ENCODE measurements at regions not wholly inside any gene's neighbourhood (a gene's known extent, or its start where the extent isn't known, plus 50 kb on each side); places are given as distances from the start of the nearest gene placed in this dataset.
"Not testable (repeated sequence)": the region's sequence is repeated elsewhere in the genome, so short reads cannot be mapped to it uniquely, and the experiment has no call there.

GRCh38 chr18:78479443-78479842, 500.2 kb upstream of the SALL3 start:
- ATAC-seq (ENCODE audit: low FRiP score) (no peak), DNase-seq (no peak)
- H3K36me3 ChIP-seq (ENCODE audit: control insufficient read depth in 1 of 2, insufficient read depth in 2 of 2, low read length in 1 of 2): no peaks in the 10 kb centered on the region
- no peaks in the 10 kb centered on the region for H3K9me3 ChIP-seq (ENCODE audit: control insufficient read depth, low read length)
- H3K4me3 ChIP-seq (ENCODE audit: low read length in 2 of 2): no peak overlapping the region
- 94 to 96% methylated on average over 16 of the region's 16 CpGs for WGBS, 2 donors
- no peaks in the 10 kb centered on the region for H3K4me1 ChIP-seq (ENCODE audit: control insufficient read depth in 1 of 2, insufficient read depth in 2 of 2, low read length in 2 of 2)
- intact Hi-C loops (cut with DNase I): loop anchor here in 1 of 2 donors (10.0 kb wide), 1 partner anchor 55 kb away; no protein-coding TSS in a partner anchor
- H3K27ac ChIP-seq (ENCODE audit: low read depth in 1 of 2, low read length in 2 of 2): no peak overlapping the region
- H3K27me3 ChIP-seq (ENCODE audit: control insufficient read depth in 1 of 2, insufficient read depth in 2 of 2, low read length in 1 of 2): no peaks in the 10 kb centered on the region

DNA sequence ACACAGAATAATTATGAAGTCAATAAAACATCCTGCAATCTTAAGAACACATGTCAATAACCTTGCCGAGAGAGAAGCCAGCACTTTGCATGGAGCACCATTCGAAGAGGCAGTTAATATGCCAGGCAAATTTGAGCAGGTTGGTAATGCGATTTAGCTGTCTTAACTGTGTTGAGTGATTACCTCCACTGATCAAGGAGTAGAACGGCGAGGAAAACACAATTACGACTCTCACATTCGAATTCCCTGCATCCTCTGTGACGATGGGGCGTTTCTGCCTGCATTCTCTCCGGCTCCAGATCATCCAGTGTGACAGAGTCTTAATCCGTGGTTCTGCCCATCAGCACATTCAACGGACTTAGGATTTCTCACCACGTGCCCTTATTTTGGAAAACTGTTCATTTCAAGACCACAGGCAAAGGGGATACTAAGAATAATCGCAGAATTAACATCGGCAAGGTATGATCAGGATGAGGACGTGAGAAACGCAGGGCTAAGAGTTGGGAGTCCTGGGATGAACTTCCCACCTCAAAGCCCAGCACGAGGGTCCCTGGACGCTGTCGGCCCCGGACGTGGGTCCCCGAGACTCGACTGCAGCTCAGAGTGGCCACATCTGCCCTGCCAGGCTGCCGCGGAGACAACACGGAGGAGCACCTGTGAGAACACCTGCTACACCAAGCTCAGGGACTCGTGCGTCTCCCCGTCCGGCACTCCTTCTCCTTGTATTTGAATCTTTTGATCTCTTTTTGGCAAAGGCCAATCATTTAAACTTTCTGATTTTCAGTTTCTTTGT, 499.2 kb upstream of the SALL3 start:
- Histone ChIP-seq H3K27ac (ENCODE audit: low read depth in 1 of 2, low read length in 2 of 2) (no peak overlapping the region), H3K4me1 (ENCODE audit: control insufficient read depth in 1 of 2, insufficient read depth in 2 of 2, low read length in 2 of 2) (no peaks in the 10 kb centered on the region), H3K9me3 (ENCODE audit: control insufficient read depth, low read length) (no peaks in the 10 kb centered on the region), H3K4me3 (ENCODE audit: low read length in 2 of 2) (no peak overlapping the region), H3K27me3 (ENCODE audit: control insufficient read depth in 1 of 2, insufficient read depth in 2 of 2, low read length in 1 of 2) (no peaks in the 10 kb centered on the region), H3K36me3 (ENCODE audit: control insufficient read depth in 1 of 2, insufficient read depth in 2 of 2, low read length in 1 of 2) (no peaks in the 10 kb centered on the region)
- ATAC-seq (ENCODE audit: low FRiP score): no peak
- intact Hi-C loops (cut with DNase I): no loop called here
- WGBS, 2 donors: 84 to 86% methylated on average over 31 of the region's 31 CpGs
- no peak for DNase-seq

- H3K9me3 ChIP-seq (ENCODE audit: control insufficient read depth, low read length): no peaks in the 10 kb centered on the region
- no peaks in the 10 kb centered on the region for H3K36me3 ChIP-seq (ENCODE audit: control insufficient read depth in 1 of 2, insufficient read depth in 2 of 2, low read length in 1 of 2)
- no peak overlapping the region for H3K4me3 ChIP-seq (ENCODE audit: low read length in 2 of 2)
- no peak for ATAC-seq (ENCODE audit: low FRiP score)
- H3K4me1 ChIP-seq (ENCODE audit: control insufficient read depth in 1 of 2, insufficient read depth in 2 of 2, low read length in 2 of 2): no peaks in the 10 kb centered on the region
- H3K27ac ChIP-seq (ENCODE audit: low read depth in 1 of 2, low read length in 2 of 2): no peak overlapping the region
- no peaks in the 10 kb centered on the region for H3K27me3 ChIP-seq (ENCODE audit: control insufficient read depth in 1 of 2, insufficient read depth in 2 of 2, low read length in 1 of 2)
- no peak for DNase-seq
- intact Hi-C loops (cut with DNase I): no loop called here
- WGBS, 2 donors: 82 to 83% methylated on average over 7 of the region's 7 CpGs
Observed at GRCh38 chr18:78482378-78482777, 497.2 kb upstream of the SALL3 start.

- no peaks in the 10 kb centered on the region for H3K4me1 ChIP-seq (ENCODE audit: control insufficient read depth in 1 of 2, insufficient read depth in 2 of 2, low read length in 2 of 2)
- WGBS, 2 donors: 85 to 88% methylated on average over 6 of the region's 6 CpGs
- peak; percentile 44 for ATAC-seq (ENCODE audit: low FRiP score)
Observed at GRCh38 chr18:78487649-78488048, 492.0 kb upstream of the SALL3 start.

GRCh38 chr18:78492064-78492812, 487.4 kb upstream of the SALL3 start:
- DNase-seq (peak in 1 of 2 donors; percentile 24), ATAC-seq (ENCODE audit: low FRiP score) (no peak)
- H3K4me3 ChIP-seq (ENCODE audit: low read length in 2 of 2): no peak overlapping the region
- no peak overlapping the region for H3K27ac ChIP-seq (ENCODE audit: low read depth in 1 of 2, low read length in 2 of 2)
- WGBS, 2 donors: 83 to 86% methylated on average over 19 of the region's 19 CpGs
- no peaks in the 10 kb centered on the region for H3K36me3 ChIP-seq (ENCODE audit: control insufficient read depth in 1 of 2, insufficient read depth in 2 of 2, low read length in 1 of 2)
- intact Hi-C loops (cut with DNase I): no loop called here
- no peaks in the 10 kb centered on the region for H3K4me1 ChIP-seq (ENCODE audit: control insufficient read depth in 1 of 2, insufficient read depth in 2 of 2, low read length in 2 of 2)
- no peaks in the 10 kb centered on the region for H3K9me3 ChIP-seq (ENCODE audit: control insufficient read depth, low read length)
- H3K27me3 ChIP-seq (ENCODE audit: control insufficient read depth in 1 of 2, insufficient read depth in 2 of 2, low read length in 1 of 2): no peaks in the 10 kb centered on the region

More at GRCh38 chr18:78487649-78488048, 492.0 kb upstream of the SALL3 start:
- no peaks in the 10 kb centered on the region for H3K27me3 ChIP-seq (ENCODE audit: control insufficient read depth in 1 of 2, insufficient read depth in 2 of 2, low read length in 1 of 2)
- intact Hi-C loops (cut with DNase I): no loop called here
- no peaks in the 10 kb centered on the region for H3K9me3 ChIP-seq (ENCODE audit: control insufficient read depth, low read length)
- no peak overlapping the region for H3K27ac ChIP-seq (ENCODE audit: low read depth in 1 of 2, low read length in 2 of 2)
- no peaks in the 10 kb centered on the region for H3K36me3 ChIP-seq (ENCODE audit: control insufficient read depth in 1 of 2, insufficient read depth in 2 of 2, low read length in 1 of 2)
- H3K4me3 ChIP-seq (ENCODE audit: low read length in 2 of 2): no peak overlapping the region
- no peak for DNase-seq

DNA sequence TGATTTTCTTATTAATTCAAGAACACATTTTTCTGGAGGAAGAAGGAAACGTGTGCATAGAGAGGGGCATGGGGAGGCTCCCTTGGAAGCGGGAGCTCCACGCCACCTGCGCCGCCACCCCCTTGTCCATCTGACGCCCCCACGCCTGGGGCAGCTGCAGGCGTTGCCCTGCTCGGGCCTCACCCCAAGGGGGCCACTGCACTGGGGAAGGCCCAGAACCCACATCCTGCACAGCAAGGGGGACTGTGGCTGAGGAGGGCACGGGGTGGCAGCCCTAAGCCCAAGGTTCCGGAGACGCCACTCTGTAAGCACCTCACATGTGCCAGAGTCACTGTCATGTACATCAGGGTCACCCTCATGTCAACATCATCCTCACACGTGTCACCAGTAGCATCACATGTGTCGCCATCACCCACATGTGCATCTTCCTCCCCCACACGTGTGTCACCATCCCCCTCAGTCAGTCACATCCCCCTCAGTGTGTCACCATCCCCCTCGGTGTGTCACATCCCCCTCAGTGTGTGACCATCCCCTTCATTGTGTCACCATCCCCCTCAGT, 486.7 kb upstream of the SALL3 start:
- Histone ChIP-seq H3K27me3 (ENCODE audit: control insufficient read depth in 1 of 2, insufficient read depth in 2 of 2, low read length in 1 of 2) (no peaks in the 10 kb centered on the region), H3K4me3 (ENCODE audit: low read length in 2 of 2) (no peak overlapping the region), H3K4me1 (ENCODE audit: control insufficient read depth in 1 of 2, insufficient read depth in 2 of 2, low read length in 2 of 2) (no peaks in the 10 kb centered on the region), H3K27ac (ENCODE audit: low read depth in 1 of 2, low read length in 2 of 2) (no peak overlapping the region), H3K36me3 (ENCODE audit: control insufficient read depth in 1 of 2, insufficient read depth in 2 of 2, low read length in 1 of 2) (no peaks in the 10 kb centered on the region), H3K9me3 (ENCODE audit: control insufficient read depth, low read length) (no peaks in the 10 kb centered on the region)
- intact Hi-C loops (cut with DNase I): no loop called here
- 86 to 90% methylated on average over 16 of the region's 16 CpGs for WGBS, 2 donors
- no peak for ATAC-seq (ENCODE audit: low FRiP score)
- peak in 1 of 2 donors; percentile 13 for DNase-seq

GRCh38 chr18:78493490-78493889, 486.1 kb upstream of the SALL3 start:
- H3K27ac ChIP-seq (ENCODE audit: low read depth in 1 of 2, low read length in 2 of 2); H3K4me1 ChIP-seq (ENCODE audit: control insufficient read depth in 1 of 2, insufficient read depth in 2 of 2, low read length in 2 of 2); H3K36me3 ChIP-seq (ENCODE audit: control insufficient read depth in 1 of 2, insufficient read depth in 2 of 2, low read length in 1 of 2); DNase-seq; ATAC-seq (ENCODE audit: low FRiP score); intact Hi-C loops (cut with DNase I); H3K9me3 ChIP-seq (ENCODE audit: control insufficient read depth, low read length); H3K27me3 ChIP-seq (ENCODE audit: control insufficient read depth in 1 of 2, insufficient read depth in 2 of 2, low read length in 1 of 2); H3K4me3 ChIP-seq (ENCODE audit: low read length in 2 of 2): not testable (repeated sequence)
- WGBS, 2 donors: 48 to 51% methylated on average over 3 to 5 of the region's 5 CpGs

DNA sequence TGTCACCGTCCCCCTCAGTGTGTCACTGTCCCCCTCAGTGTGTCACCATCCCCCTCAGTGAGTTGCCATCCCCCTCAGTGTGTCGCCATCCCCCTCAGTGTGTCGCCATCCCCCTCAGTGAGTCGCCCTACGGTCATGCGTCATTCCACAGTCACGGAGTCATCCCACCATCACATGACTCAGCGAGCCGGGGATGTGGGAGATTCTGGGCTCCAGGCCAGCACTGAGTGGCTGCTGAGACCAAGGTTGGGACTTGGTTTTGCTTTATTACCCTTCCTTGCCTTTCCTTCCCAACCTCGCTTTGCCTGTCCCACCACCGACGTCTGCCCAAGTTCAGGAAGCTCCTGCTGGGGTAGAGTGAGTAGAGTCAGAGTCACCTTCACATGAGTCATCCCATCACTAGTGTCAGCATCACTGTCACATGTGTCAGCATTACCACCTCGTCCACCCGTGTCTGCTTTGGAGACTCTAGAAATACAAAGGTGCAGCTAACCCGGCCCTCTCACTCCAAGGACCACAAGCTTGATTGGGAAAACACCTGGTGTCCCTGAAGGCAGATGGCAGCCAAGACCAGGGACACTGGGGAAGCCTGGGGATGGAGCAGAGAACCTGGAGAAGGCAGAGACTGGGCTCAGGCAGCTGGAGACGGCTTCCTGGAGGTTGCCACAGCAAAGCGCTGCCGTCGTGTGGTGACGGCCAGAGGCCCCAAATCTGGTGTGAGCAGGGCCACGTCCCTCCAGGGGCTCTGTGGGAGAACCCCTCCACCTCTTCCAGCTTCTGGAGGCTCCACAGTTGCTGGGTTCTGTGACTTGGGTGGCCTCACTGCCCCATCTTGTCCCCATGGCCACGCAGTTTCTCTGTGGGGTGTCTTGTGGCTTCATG, 485.2 kb upstream of the SALL3 start:
- Histone ChIP-seq H3K9me3 (ENCODE audit: control insufficient read depth, low read length) (no peaks in the 10 kb centered on the region), H3K27ac (ENCODE audit: low read depth in 1 of 2, low read length in 2 of 2) (no peak overlapping the region), H3K27me3 (ENCODE audit: control insufficient read depth in 1 of 2, insufficient read depth in 2 of 2, low read length in 1 of 2) (no peaks in the 10 kb centered on the region), H3K4me1 (ENCODE audit: control insufficient read depth in 1 of 2, insufficient read depth in 2 of 2, low read length in 2 of 2) (no peaks in the 10 kb centered on the region), H3K4me3 (ENCODE audit: low read length in 2 of 2) (no peak overlapping the region), H3K36me3 (ENCODE audit: control insufficient read depth in 1 of 2, insufficient read depth in 2 of 2, low read length in 1 of 2) (no peaks in the 10 kb centered on the region)
- DNase-seq: peak in 1 of 2 donors; percentile 30
- no peak for ATAC-seq (ENCODE audit: low FRiP score)
- WGBS, 2 donors: 58% methylated on average over 22 of the region's 22 CpGs
- intact Hi-C loops (cut with DNase I): no loop called here

Measured in aorta (tissue), 5 donors.